OCI-M2 (cell line): ENCODE measurements at regions not wholly inside any gene's neighbourhood (a gene's known extent, or its start where the extent isn't known, plus 50 kb on each side); places are given as distances from the start of the nearest gene placed in this dataset.

Experiments
- DNase-seq: peaks from one replicate; lab custom pipeline; 2025; ENCODE audit not compliant: unreplicated experiment; lab: John Stamatoyannopoulos, UW

- DNase-seq: no peak
Measured at GRCh38 chr16:51924744-51925143, 622.2 kb downstream of the TOX3 start.

DNA sequence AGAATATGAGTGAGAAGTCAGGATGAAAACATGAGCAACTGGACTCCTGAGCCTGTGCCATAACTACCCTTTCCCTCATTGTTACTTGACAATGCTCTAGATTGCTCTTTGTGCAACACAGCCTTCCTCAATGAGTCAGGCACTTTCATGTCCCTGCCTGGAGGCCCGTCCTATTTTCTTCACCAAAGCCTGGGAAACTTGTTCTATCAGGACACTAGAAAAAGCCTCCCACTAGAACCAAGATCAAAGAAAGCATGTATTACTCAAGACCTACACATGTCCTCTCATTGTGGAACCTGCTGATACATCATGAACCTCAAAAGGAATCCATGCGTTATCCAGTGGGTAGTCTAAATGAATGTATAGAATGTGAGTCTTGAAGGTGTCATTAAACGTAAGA lies 624.5 kb downstream of the TOX3 start:
- no peak for DNase-seq

GRCh38 chr16:51919736-51920135 lies 627.2 kb downstream of the TOX3 start:
- no peak for DNase-seq

DNA sequence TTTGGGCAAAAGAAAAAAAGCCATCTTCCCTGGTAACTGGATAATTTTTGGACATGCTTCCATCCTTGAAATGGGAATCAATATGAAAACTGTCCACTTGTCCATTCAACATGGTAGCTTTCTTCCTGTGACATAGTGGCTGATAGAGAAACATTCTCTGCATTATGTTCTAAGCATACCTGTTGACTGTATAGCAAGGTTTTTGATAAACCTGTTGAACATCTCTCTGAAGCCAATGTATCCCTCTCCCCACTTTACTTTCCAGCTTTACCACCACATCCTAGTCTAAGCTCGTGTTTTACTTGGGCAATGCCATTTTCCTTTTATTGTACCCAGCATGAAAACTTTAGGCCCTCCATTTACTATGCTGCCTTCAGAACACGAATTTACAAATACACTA lies 630.1 kb downstream of the TOX3 start:
- no peak for DNase-seq

DNA sequence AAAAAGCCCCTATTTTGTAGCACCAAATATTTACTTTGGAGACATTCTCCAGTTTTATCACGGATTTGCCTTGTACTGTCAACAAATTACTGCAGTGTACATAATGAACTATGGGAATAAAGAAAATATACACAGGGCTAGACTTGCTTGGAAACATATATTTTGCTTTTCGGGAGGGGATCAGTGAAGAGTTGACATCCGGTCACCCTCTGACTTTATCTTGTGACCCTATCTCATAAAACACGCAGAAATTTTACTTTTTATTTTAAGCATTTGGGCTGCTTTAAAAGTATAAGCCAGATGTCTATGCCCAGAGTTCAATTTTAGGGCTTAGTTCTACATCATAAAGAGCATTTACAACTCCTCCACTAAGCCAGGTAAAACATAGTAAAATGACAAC lies 630.7 kb downstream of the TOX3 start:
- no peak for DNase-seq

DNA sequence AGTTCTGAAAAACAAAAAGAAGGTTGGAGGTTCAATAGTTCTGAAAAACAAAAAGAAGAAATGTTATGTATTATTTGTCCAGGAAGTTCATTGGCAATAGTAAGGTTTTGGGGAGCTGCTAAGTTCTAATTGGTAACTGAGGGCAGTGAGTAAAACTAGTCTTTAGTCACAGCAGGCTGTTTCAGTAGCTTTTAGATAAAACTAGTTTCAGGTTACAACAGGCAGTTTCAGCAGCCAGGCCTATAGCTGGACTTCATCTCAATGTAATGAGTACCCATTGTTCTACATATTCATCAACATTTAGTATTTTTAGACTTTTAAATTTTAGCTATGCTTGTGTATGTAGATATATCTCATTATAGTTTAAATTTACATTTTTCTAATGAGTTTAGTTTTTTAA lies 639.3 kb downstream of the TOX3 start:
- no peak for DNase-seq

- no peak for DNase-seq
Measured at GRCh38 chr16:51900221-51900780, 646.6 kb downstream of the TOX3 start.

- no peak for DNase-seq
Measured at GRCh38 chr16:51898872-51899271, 648.1 kb downstream of the TOX3 start.

GRCh38 chr16:51896013-51896412 lies 650.9 kb downstream of the TOX3 start:
- DNase-seq: no peak

DNA sequence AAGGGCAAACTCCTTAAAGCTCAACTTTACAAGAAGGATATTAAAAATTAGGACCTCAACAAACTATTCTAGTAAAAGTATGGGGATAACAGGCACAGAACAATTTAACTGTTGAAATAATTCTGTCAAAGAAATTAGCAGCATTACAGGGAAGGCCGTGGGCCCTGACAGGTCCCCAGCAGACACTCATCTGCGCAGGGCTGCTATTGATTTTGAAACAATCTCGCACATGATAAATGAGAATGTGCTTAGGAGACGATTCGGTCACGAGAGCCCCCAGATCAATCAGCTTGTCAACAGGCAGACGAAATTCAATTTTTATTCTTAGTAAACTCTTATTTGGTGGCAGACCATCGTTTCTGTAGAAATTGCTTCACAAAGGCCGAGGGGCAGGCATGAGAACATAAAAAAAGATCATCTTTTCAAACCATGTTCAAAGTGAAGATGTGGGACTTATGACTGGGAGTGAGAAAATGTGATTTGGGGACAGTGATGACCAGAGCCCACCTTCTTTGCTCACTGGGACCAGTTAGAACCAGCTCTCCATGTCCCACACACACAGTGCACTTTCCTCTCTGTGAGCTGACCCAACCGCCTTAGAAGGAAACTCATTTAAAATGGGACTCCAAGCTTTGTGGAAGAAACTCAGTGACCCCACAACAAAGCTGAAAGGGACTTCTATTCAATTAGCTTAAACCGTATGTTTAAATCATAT lies 654.5 kb downstream of the TOX3 start:
- DNase-seq: no peak

DNA sequence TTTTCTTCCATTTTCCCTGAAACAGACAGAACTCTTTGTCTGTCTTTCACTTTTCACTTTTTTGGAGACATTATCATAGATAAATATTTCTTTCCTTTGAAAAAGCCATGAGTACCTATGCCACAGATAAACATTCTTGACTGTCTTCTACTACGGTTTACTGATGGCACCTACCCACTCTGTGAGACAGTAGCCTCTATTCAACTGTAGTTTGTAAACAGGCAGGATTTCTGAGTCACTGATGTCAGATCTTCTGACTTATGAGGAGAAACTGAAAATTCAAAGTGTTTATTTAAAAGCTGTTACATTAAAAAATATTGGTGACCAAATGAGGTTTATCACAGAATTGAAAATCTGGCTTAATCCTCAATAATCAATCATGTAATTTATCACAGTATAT lies 658.4 kb downstream of the TOX3 start:
- DNase-seq: no peak

DNA sequence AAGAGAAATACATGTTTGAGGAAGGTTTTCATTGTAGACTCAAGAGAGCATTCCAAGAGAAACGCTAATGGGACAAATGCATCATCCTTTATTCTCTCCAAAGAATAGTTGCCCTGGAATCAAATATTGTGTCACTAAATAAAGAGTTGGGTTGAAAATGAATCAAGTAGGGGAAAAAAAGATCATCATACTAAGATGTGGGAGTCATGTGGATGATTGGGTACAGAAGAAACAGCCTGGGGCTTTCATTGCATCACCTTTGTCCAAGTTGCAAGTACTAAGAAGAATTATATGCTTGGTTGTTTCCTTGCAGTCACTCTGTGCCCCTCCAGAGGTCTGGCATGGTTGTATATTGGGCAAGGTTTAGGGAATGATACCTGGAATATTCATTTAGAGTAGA lies 658.9 kb downstream of the TOX3 start:
- DNase-seq: no peak

GRCh38 chr16:51886456-51886855 lies 660.5 kb downstream of the TOX3 start:
- no peak for DNase-seq

DNA sequence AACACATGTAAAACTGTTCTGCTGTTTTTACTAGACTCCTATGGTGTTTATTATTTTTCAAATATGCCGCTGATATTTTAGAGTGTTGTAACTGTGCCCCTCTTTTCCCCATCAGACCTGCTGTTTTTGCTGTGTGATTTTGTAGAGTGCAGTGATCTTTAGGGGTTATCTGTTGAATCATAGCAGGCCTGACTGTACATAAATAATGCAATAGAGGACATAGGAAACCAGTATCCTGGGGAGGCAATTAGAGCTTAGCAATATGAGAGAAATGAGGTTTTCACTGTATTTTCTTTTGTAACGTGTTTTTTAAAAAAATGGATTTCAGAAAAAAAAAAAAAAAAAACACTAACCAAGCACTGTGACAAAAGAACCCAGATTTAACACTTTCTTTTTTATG lies 662.2 kb downstream of the TOX3 start:
- no peak for DNase-seq

GRCh38 chr16:51881731-51882130 lies 665.2 kb downstream of the TOX3 start:
- no peak for DNase-seq

GRCh38 chr16:51880776-51881175 lies 666.2 kb downstream of the TOX3 start:
- DNase-seq: no peak

GRCh38 chr16:51877686-51878085 lies 669.3 kb downstream of the TOX3 start:
- DNase-seq: no peak

GRCh38 chr16:51876934-51877333 lies 670.0 kb downstream of the TOX3 start:
- no peak for DNase-seq

DNA sequence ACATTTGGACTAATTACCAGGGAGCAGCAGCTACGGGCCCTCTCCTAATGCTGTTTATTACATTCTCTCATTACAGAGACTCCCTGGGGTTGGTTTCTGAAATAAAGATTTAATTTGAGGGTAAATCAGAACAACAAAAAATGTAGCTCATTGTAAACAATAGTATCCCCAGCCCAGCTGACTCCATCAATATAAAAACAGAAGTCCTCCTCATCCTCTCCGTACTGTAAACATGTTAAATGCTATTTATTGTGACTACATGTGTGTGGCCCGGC lies 670.4 kb downstream of the TOX3 start:
- no peak for DNase-seq

DNA sequence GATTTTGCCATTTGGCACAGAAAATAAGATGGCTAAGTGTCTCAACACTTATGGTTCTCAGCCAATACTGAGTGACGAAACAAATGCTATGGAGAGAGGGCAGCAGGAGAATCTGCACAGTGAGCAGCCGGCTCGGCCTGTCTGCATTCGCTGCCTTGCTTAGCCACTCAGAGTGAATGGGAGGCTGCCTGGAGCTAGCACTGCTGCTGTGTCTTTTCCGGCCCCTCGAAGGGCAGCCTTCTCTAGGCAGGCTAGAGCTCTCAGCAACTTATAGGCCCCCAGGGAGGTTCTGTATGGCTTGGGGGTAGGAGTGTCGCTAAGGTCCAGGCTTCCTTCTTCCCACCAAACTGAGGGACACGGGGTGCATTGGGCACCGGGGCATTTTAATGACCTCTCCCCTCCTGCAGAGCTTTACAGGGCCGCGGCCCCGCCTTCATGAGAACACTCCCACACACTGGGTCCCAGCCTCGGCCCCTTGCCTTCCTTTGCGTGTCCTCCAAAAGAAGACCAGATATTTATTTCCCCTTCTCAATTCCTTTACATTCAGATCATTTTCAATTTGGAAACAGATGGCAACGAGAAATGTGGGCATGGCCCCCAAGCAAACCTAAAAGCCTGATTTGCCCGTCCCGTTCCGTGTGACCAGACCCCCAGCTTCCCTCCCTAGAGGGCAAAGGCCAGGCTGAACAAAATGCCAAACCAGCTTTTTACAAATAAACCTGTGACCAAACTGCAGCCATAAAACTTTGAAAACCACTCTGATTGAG lies 670.9 kb downstream of the TOX3 start:
- DNase-seq: no peak

- DNase-seq: no peak
Measured at GRCh38 chr16:51872524-51872923, 674.4 kb downstream of the TOX3 start.

- DNase-seq: no peak
Measured at GRCh38 chr16:51870296-51870854, 676.6 kb downstream of the TOX3 start.
